ENCODE measurements at regions not wholly inside any gene's neighbourhood (a gene's known extent, or its start where the extent isn't known, plus 50 kb on each side); places are given as distances from the start of the nearest gene placed in this dataset.

GRCh38 chr5:96088706-96089498, 127.3 kb upstream of the ELL2 start:
- no peak for DNase-seq

- DNase-seq, result peak; percentile 57
Measured at GRCh38 chr5:96087939-96088338, 126.3 kb upstream of the ELL2 start.

GRCh38 chr5:96084874-96085506, 123.3 kb upstream of the ELL2 start:
- no peak for DNase-seq

GRCh38 chr5:96083361-96083881, 121.8 kb upstream of the ELL2 start:
- no peak for DNase-seq

GRCh38 chr5:96081276-96081858, 119.7 kb upstream of the ELL2 start:
- no peak for DNase-seq

- no peak for DNase-seq
Measured at GRCh38 chr5:96080557-96080956, 118.9 kb upstream of the ELL2 start.

- no peak for DNase-seq
Measured at GRCh38 chr5:96079962-96080361, 118.3 kb upstream of the ELL2 start.

GRCh38 chr5:96079075-96079474, 117.4 kb upstream of the ELL2 start:
- no peak for DNase-seq

- DNase-seq, result no peak
Measured at GRCh38 chr5:96076451-96076850, 114.8 kb upstream of the ELL2 start.

- no peak for DNase-seq
Measured at GRCh38 chr5:96075579-96076289, 114.1 kb upstream of the ELL2 start.

GRCh38 chr5:96074870-96075269, 113.2 kb upstream of the ELL2 start:
- DNase-seq, result no peak

GRCh38 chr5:96074460-96074859, 112.8 kb upstream of the ELL2 start:
- DNase-seq, result no peak

- DNase-seq, result no peak
Measured at GRCh38 chr5:96072791-96073165, 111.1 kb upstream of the ELL2 start.

- DNase-seq, result no peak
Measured at GRCh38 chr5:96072138-96072790, 110.6 kb upstream of the ELL2 start.

GRCh38 chr5:96070622-96071225, 109.1 kb upstream of the ELL2 start:
- no peak for DNase-seq

GRCh38 chr5:96067894-96068614, 106.4 kb upstream of the ELL2 start:
- no peak for DNase-seq

GRCh38 chr5:96067251-96067650, 105.6 kb upstream of the ELL2 start:
- DNase-seq, result no peak

GRCh38 chr5:96066386-96066719, 104.7 kb upstream of the ELL2 start:
- DNase-seq, result no peak

GRCh38 chr5:96065685-96066385, 104.2 kb upstream of the ELL2 start:
- DNase-seq, result no peak

- no peak for DNase-seq
Measured at GRCh38 chr5:96064877-96065276, 103.2 kb upstream of the ELL2 start.

- no peak for DNase-seq
Measured at GRCh38 chr5:96062836-96063235, 101.2 kb upstream of the ELL2 start.

All from SHP77 treated with DMSO at 0.1 percent for 48 hours (cell line).